ENCODE measurements at regions not wholly inside any gene's neighbourhood (a gene's known extent, or its start where the extent isn't known, plus 50 kb on each side); places are given as distances from the start of the nearest gene placed in this dataset.
"Not testable (repeated sequence)": the region's sequence is repeated elsewhere in the genome, so short reads cannot be mapped to it uniquely, and the experiment has no call there.

- Mint-ChIP-seq H3K4me3 (peak overlapping the region; percentile 64), H3K9me3 (no peaks in the 10 kb centered on the region), H3K27ac (no peak overlapping the region), H3K4me1 (peaks cover 0 to 4% of the 10 kb centered on the region in 2 donors), H3K27me3 (ENCODE audit: low read depth in 2 of 2) (peaks cover 7 to 14% of the 10 kb centered on the region in 2 donors), H3K36me3 (no peaks in the 10 kb centered on the region)
- intact Hi-C loops (cut with micrococcal nuclease): no loop called here
- H3K27ac ChIP-seq (ENCODE audit: low read length): no peak overlapping the region
- no peak overlapping the region for H3K4me3 ChIP-seq (ENCODE audit: low read length)
- 87% methylated on average over 10 of the region's 10 CpGs for WGBS (ENCODE audit: insufficient coverage)
- H3K9me3 ChIP-seq (ENCODE audit: control insufficient read depth, insufficient read depth, low read length): no peaks in the 10 kb centered on the region
- no peaks in the 10 kb centered on the region for H3K36me3 ChIP-seq (ENCODE audit: control insufficient read depth, insufficient read depth, low read length)
- TF ChIP-seq, protein P1, sequence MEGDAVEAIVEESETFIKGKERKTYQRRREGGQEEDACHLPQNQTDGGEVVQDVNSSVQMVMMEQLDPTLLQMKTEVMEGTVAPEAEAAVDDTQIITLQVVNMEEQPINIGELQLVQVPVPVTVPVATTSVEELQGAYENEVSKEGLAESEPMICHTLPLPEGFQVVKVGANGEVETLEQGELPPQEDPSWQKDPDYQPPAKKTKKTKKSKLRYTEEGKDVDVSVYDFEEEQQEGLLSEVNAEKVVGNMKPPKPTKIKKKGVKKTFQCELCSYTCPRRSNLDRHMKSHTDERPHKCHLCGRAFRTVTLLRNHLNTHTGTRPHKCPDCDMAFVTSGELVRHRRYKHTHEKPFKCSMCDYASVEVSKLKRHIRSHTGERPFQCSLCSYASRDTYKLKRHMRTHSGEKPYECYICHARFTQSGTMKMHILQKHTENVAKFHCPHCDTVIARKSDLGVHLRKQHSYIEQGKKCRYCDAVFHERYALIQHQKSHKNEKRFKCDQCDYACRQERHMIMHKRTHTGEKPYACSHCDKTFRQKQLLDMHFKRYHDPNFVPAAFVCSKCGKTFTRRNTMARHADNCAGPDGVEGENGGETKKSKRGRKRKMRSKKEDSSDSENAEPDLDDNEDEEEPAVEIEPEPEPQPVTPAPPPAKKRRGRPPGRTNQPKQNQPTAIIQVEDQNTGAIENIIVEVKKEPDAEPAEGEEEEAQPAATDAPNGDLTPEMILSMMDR (IDR thresholded peaks at IDR 0.05): no peak
- DNase-seq (no peak), ATAC-seq (peak in 1 of 3 donors; percentile 27)
- peaks cover 8% of the 10 kb centered on the region for H3K27me3 ChIP-seq (ENCODE audit: control insufficient read depth, insufficient read depth, low read length)
- peaks cover 13% of the 10 kb centered on the region for H3K4me1 ChIP-seq (ENCODE audit: control insufficient read depth, insufficient read depth, low read length)
Measured at GRCh38 chr7:66504131-66504530, 124.5 kb upstream of the KCTD7 start.

- 96% methylated on average over 30 of the region's 30 CpGs for WGBS (ENCODE audit: insufficient coverage)
- no peak overlapping the region for H3K4me3 Mint-ChIP-seq
Measured at GRCh38 chr7:66505009-66505408, 123.7 kb upstream of the KCTD7 start.

DNA sequence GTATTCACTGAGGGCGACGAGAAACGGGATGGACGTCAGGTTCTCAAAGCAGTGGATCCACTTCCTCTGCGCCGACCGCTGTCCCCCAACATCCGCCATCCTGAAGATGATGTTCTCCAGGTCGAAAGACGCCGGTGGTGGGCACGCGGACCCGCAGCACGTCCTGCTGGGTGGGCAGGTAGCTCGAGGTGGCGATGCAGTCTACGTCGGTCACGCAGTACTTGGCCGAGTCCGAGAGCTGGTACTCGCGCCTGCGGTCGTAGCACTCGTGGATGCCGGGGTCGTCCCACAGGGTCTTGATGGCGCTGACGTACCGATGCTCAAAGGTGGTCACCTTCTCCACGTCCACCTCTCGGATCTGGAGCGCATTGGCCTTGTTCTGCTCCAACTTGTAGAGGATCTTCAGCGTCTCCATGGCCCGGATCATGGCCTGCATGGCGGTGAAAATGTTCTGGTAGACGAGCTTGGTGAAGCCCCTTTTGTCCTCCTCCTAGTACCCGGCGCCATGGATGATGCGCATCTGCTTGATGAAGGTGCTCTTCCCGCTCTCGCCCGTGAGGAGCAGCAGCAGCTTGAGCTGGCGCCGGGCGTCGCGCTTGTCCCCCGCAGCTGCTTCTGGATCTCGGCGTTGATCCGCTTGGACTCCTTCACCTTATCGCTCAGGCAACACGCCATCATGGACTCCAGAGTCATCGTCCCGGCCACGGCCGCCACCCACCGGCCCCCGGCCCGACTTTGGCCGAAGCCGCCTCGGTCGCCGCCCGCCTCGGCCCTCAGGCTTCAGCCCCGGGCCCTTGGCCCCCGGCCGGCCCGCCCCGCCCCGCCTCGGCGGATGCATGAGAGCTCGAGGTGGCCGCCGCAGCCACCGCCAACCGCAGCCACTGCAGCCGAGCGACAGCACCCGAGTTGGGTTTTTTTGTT is 122.9 kb upstream of the KCTD7 start:
- Mint-ChIP-seq H3K4me1 (no peaks in the 10 kb centered on the region), H3K4me3 (peak overlapping the region; percentile 83), H3K27me3 (ENCODE audit: low read depth in 2 of 2) (peaks cover 7 to 14% of the 10 kb centered on the region in 2 donors), H3K9me3 (no peaks in the 10 kb centered on the region), H3K36me3 (no peaks in the 10 kb centered on the region), H3K27ac (peak overlapping the region; percentile 57 to 63)
- H3K9me3 ChIP-seq (ENCODE audit: control insufficient read depth, insufficient read depth, low read length): no peaks in the 10 kb centered on the region
- ATAC-seq: peak; percentile 64 to 92 (median 77)
- 55% methylated on average over 86 of the region's 86 CpGs for WGBS (ENCODE audit: insufficient coverage)
- no peak overlapping the region for H3K27ac ChIP-seq (ENCODE audit: low read length)
- peaks cover 8% of the 10 kb centered on the region for H3K27me3 ChIP-seq (ENCODE audit: control insufficient read depth, insufficient read depth, low read length)
- intact Hi-C loops (cut with micrococcal nuclease): no loop called here
- TF ChIP-seq, protein P1 (IDR thresholded peaks at IDR 0.05): no peak
- peaks cover 13% of the 10 kb centered on the region for H3K4me1 ChIP-seq (ENCODE audit: control insufficient read depth, insufficient read depth, low read length)
- no peak overlapping the region for H3K4me3 ChIP-seq (ENCODE audit: low read length)
- DNase-seq: peak; percentile 61 to 67
- H3K36me3 ChIP-seq (ENCODE audit: control insufficient read depth, insufficient read depth, low read length): no peaks in the 10 kb centered on the region

More at GRCh38 chr7:66505009-66505408, 123.7 kb upstream of the KCTD7 start:
- Histone ChIP-seq H3K27me3 (ENCODE audit: control insufficient read depth, insufficient read depth, low read length) (peaks cover 8% of the 10 kb centered on the region), H3K36me3 (ENCODE audit: control insufficient read depth, insufficient read depth, low read length) (no peaks in the 10 kb centered on the region), H3K4me1 (ENCODE audit: control insufficient read depth, insufficient read depth, low read length) (peaks cover 13% of the 10 kb centered on the region), H3K4me3 (ENCODE audit: low read length) (no peak overlapping the region), H3K27ac (ENCODE audit: low read length) (no peak overlapping the region), H3K9me3 (ENCODE audit: control insufficient read depth, insufficient read depth, low read length) (no peaks in the 10 kb centered on the region)
- TF ChIP-seq, protein P1 (IDR thresholded peaks at IDR 0.05): no peak
- Mint-ChIP-seq H3K9me3 (no peaks in the 10 kb centered on the region), H3K36me3 (no peaks in the 10 kb centered on the region), H3K27ac (no peak overlapping the region), H3K4me1 (peaks cover 0 to 4% of the 10 kb centered on the region in 2 donors), H3K27me3 (ENCODE audit: low read depth in 2 of 2) (peaks cover 7 to 14% of the 10 kb centered on the region in 2 donors)
- DNase-seq (no peak), ATAC-seq (no peak)
- intact Hi-C loops (cut with micrococcal nuclease): no loop called here

DNA sequence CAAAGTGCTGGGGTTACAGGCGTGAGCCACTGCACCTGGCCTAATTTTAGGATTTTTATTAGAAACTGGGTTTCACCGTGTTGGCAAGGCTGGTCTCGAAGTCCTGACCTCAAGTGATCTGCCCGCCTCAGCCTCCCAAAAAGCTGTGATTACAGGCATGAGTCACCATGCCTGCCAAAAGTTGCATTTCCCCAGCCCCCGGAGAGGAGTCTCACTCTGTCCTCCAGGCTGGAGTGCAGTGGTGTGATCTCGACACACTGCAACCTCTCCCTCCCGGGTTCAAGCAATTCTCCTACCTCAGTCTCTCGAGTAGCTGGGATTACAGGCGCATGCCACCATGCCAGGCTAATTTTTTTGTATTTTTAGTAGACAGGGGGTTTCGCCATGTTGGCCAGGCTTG is 122.0 kb upstream of the KCTD7 start:
- H3K36me3 ChIP-seq (ENCODE audit: control insufficient read depth, insufficient read depth, low read length); H3K27me3 ChIP-seq (ENCODE audit: control insufficient read depth, insufficient read depth, low read length); H3K4me1 Mint-ChIP-seq; H3K4me3 ChIP-seq (ENCODE audit: low read length); intact Hi-C loops (cut with micrococcal nuclease); H3K36me3 Mint-ChIP-seq; H3K9me3 Mint-ChIP-seq; H3K27ac ChIP-seq (ENCODE audit: low read length); H3K9me3 ChIP-seq (ENCODE audit: control insufficient read depth, insufficient read depth, low read length): not testable (repeated sequence)
- peak overlapping the region; percentile 83 for H3K4me3 Mint-ChIP-seq
- peak overlapping the region; percentile 57 to 63 for H3K27ac Mint-ChIP-seq
- H3K4me1 ChIP-seq (ENCODE audit: control insufficient read depth, insufficient read depth, low read length): peaks cover 13% of the 10 kb centered on the region
- DNase-seq (peak in 1 of 2 donors; percentile 18), ATAC-seq (peak in 2 of 3 donors; percentile 41 to 60)
- WGBS (ENCODE audit: insufficient coverage): 62% methylated on average over 10 of the region's 10 CpGs
- peaks cover 7 to 14% of the 10 kb centered on the region in 2 donors for H3K27me3 Mint-ChIP-seq (ENCODE audit: low read depth in 2 of 2)
